HEK293 (cell line): ENCODE measurements at regions not wholly inside any gene's neighbourhood (a gene's known extent, or its start where the extent isn't known, plus 50 kb on each side); places are given as distances from the start of the nearest gene placed in this dataset.
A peak's percentile ranks its signal among the peaks of the same experiment; 100 is the strongest.

Experiments
- CTCF ChIA-PET: fragments of 350-600 bp; formaldehyde crosslinking; extraction: SDS; loops from one replicate; lab custom pipeline; 2021; ENCODE audit warnings: antibody characterized with exemption; lab: Yijun Ruan, JAX
- POLR2A ChIA-PET: fragments of 300-600 bp; formaldehyde crosslinking; extraction: SDS; loops from one replicate; lab custom pipeline; 2020; ENCODE audit warnings: antibody characterized with exemption, inconsistent platforms; lab: Yijun Ruan, JAX
- H3K27ac ChIP-seq: fragments of 200-500 bp; sonication (Bioruptor generic); 2 replicates; pipeline ENCODE4 v1.5.1; 2014; ENCODE audit warnings: low read depth, low read length, control low read depth, inconsistent platforms; ENCODE audit errors: extremely low read depth
- H3K36me3 ChIP-seq, 2 experiments: fragments of 200-500 bp in 1 of 2; sonication (Bioruptor generic) in 1 of 2; 1 replicate in 1 of 2; 2 replicates in 1 of 2; pipeline ENCODE4 v1.5.1; 2014 to 2017; ENCODE audit warnings: inconsistent platforms in 2 of 2, low read length in 2 of 2; ENCODE audit not compliant: control insufficient read depth in 2 of 2, insufficient read depth in 1 of 2
- H3K4me1 ChIP-seq: fragments of 200-500 bp; sonication (Bioruptor generic); 2 replicates; pipeline ENCODE4 v1.5.1; 2014; ENCODE audit warnings: mild to moderate bottlenecking, low read length, inconsistent platforms; ENCODE audit not compliant: control insufficient read depth, insufficient read depth
- H3K4me3 ChIP-seq: 2 replicates; pipeline ENCODE4 v1.5.1; 2011; ENCODE audit warnings: low read depth, mild to moderate bottlenecking, control low read depth, low read length, moderate library complexity
- H3K9me3 ChIP-seq: fragments of 200-500 bp; sonication (Bioruptor generic); 2 replicates; pipeline ENCODE4 v1.5.1; 2014; ENCODE audit warnings: low read depth, low read length, inconsistent platforms; ENCODE audit not compliant: control insufficient read depth, insufficient read depth
- EGR2 ChIP-seq: fragments of 450-650 bp; formaldehyde crosslinking; IDR thresholded peaks from 2 replicates; pipeline ENCODE4 v1.5.1; 2016; ENCODE audit warnings: low read depth, missing biosample characterization, missing genetic modification characterization
- GLI2 ChIP-seq: fragments of 450-650 bp; formaldehyde crosslinking; IDR thresholded peaks from 2 replicates; pipeline ENCODE4; 2017; ENCODE audit warnings: missing biosample characterization, missing genetic modification characterization, low read depth, borderline replicate concordance
- GLIS2 ChIP-seq: fragments of 450-650 bp; formaldehyde crosslinking; IDR thresholded peaks from 2 replicates; pipeline ENCODE4 v1.5.1; 2016; ENCODE audit warnings: missing biosample characterization, missing genetic modification characterization
- ZBTB20 ChIP-seq: fragments of 450-650 bp; formaldehyde crosslinking; IDR thresholded peaks from 2 replicates; pipeline ENCODE4 v1.5.1; 2016; ENCODE audit warnings: missing biosample characterization, missing genetic modification characterization
- ZBTB21 ChIP-seq: fragments of 450-650 bp; formaldehyde crosslinking; IDR thresholded peaks from 2 replicates; pipeline ENCODE4 v1.5.1; 2017; ENCODE audit warnings: missing biosample characterization, missing genetic modification characterization
- ZNF112 ChIP-seq: fragments of 450-650 bp; formaldehyde crosslinking; IDR thresholded peaks from 2 replicates; pipeline ENCODE4 v1.5.0; 2017; ENCODE audit warnings: missing biosample characterization, missing genetic modification characterization
- ZNF302 ChIP-seq: fragments of 450-650 bp; formaldehyde crosslinking; IDR thresholded peaks from 2 replicates; pipeline ENCODE4 v1.5.1; 2016; ENCODE audit warnings: missing biosample characterization, missing genetic modification characterization, low read depth
- ZNF366 ChIP-seq: fragments of 450-650 bp; formaldehyde crosslinking; conservative IDR thresholded peaks from 2 replicates; pipeline ENCODE4 v1.5.1; 2016; ENCODE audit warnings: missing biosample characterization, missing genetic modification characterization
- ZNF423 ChIP-seq: fragments of 450-650 bp; formaldehyde crosslinking; IDR thresholded peaks from 2 replicates; pipeline ENCODE4 v1.5.1; 2016; ENCODE audit warnings: missing biosample characterization, missing genetic modification characterization
- ZNF473 ChIP-seq: fragments of 450-650 bp; formaldehyde crosslinking; IDR thresholded peaks from 2 replicates; pipeline ENCODE4 v1.5.1; 2017; ENCODE audit warnings: missing biosample characterization, missing genetic modification characterization
- ZNF654 ChIP-seq: fragments of 450-650 bp; formaldehyde crosslinking; IDR thresholded peaks from 2 replicates; pipeline ENCODE4 v1.5.1; 2016; ENCODE audit warnings: low read depth, missing biosample characterization, missing genetic modification characterization
- ZNF692 ChIP-seq: fragments of 450-650 bp; formaldehyde crosslinking; IDR thresholded peaks from 2 replicates; pipeline ENCODE4 v1.5.1; 2016; ENCODE audit warnings: missing biosample characterization, missing genetic modification characterization
- ZNF701 ChIP-seq: fragments of 450-650 bp; formaldehyde crosslinking; IDR thresholded peaks from 2 replicates; pipeline ENCODE4 v1.5.1; 2016; ENCODE audit warnings: missing biosample characterization, missing genetic modification characterization
- ZNF707 ChIP-seq: fragments of 450-650 bp; formaldehyde crosslinking; IDR thresholded peaks from 2 replicates; pipeline ENCODE4 v1.5.1; 2016; ENCODE audit warnings: missing biosample characterization, missing genetic modification characterization
- ZNF747 ChIP-seq: fragments of 450-650 bp; formaldehyde crosslinking; IDR thresholded peaks from 2 replicates; pipeline ENCODE4 v1.5.1; 2016; ENCODE audit warnings: missing biosample characterization, missing genetic modification characterization
- ZNF777 ChIP-seq: fragments of 450-650 bp; formaldehyde crosslinking; IDR thresholded peaks from 2 replicates; pipeline ENCODE4 v1.5.1; 2017; ENCODE audit warnings: missing biosample characterization, missing genetic modification characterization, borderline replicate concordance
- TF ChIP-seq, protein P1 (sequence below): fragments of 450-650 bp; formaldehyde crosslinking; IDR thresholded peaks from 2 replicates; pipeline ENCODE4 v1.5.1; 2016; ENCODE audit warnings: missing biosample characterization, missing genetic modification characterization
- TF ChIP-seq, protein P2 (sequence below): fragments of 450-650 bp; formaldehyde crosslinking; IDR thresholded peaks from 2 replicates; pipeline ENCODE4 v1.5.1; 2016; ENCODE audit warnings: missing biosample characterization, missing genetic modification characterization, low read depth
- TF ChIP-seq, protein P3 (sequence below): fragments of 450-650 bp; formaldehyde crosslinking; IDR thresholded peaks from 2 replicates; pipeline ENCODE4 v1.5.1; 2016; ENCODE audit warnings: missing biosample characterization, missing genetic modification characterization
- TF ChIP-seq, protein P4 (sequence below): fragments of 450-650 bp; formaldehyde crosslinking; IDR thresholded peaks from 2 replicates; pipeline ENCODE4 v1.5.1; 2016; ENCODE audit warnings: missing biosample characterization, missing genetic modification characterization, borderline replicate concordance
- TF ChIP-seq, protein P5 (sequence below): fragments of 450-650 bp; formaldehyde crosslinking; conservative IDR thresholded peaks from 2 replicates; pipeline ENCODE4 v1.5.1; 2016; ENCODE audit warnings: low read depth, missing biosample characterization, missing genetic modification characterization

- ChIA-PET CTCF (interaction anchor here (0.6 kb wide), 1 partner anchor 205 kb away, joined by 5 read pairs; no protein-coding TSS in a partner anchor), POLR2A (no interaction called here)
- no peak overlapping the region for H3K27ac ChIP-seq
- H3K36me3 ChIP-seq: no peaks in the 10 kb centered on the region
- no peaks in the 10 kb centered on the region for H3K9me3 ChIP-seq
- TF ChIP-seq ZNF366 (tag by site-specific recombination) (no peak), ZNF701 (no peak), ZNF473 (tag by site-specific recombination) (no peak), ZNF654 (tag by site-specific recombination) (no peak), GLI2 (tag by site-specific recombination) (no peak), ZNF302 (tag by site-specific recombination) (no peak), ZBTB21 (tag by site-specific recombination) (peak; percentile 77), ZNF692 (0 out of 2 replicates have a peak, but pooled peaks have one; percentile 38), ZNF112 (tag by site-specific recombination) (no peak), ZBTB20 (tag by site-specific recombination) (no peak), ZNF747 (tag by site-specific recombination) (no peak)
- TF ChIP-seq, protein P1, sequence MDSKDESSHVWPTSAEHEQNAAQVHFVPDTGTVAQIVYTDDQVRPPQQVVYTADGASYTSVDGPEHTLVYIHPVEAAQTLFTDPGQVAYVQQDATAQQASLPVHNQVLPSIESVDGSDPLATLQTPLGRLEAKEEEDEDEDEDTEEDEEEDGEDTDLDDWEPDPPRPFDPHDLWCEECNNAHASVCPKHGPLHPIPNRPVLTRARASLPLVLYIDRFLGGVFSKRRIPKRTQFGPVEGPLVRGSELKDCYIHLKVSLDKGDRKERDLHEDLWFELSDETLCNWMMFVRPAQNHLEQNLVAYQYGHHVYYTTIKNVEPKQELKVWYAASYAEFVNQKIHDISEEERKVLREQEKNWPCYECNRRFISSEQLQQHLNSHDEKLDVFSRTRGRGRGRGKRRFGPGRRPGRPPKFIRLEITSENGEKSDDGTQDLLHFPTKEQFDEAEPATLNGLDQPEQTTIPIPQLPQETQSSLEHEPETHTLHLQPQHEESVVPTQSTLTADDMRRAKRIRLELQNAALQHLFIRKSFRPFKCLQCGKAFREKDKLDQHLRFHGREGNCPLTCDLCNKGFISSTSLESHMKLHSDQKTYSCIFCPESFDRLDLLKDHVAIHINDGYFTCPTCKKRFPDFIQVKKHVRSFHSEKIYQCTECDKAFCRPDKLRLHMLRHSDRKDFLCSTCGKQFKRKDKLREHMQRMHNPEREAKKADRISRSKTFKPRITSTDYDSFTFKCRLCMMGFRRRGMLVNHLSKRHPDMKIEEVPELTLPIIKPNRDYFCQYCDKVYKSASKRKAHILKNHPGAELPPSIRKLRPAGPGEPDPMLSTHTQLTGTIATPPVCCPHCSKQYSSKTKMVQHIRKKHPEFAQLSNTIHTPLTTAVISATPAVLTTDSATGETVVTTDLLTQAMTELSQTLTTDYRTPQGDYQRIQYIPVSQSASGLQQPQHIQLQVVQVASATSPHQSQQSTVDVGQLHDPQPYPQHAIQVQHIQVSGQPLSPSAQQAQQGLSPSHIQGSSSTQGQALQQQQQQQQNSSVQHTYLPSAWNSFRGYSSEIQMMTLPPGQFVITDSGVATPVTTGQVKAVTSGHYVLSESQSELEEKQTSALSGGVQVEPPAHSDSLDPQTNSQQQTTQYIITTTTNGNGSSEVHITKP: 0 out of 2 replicates have a peak, but pooled peaks have one; percentile 10
- TF ChIP-seq, protein P2, sequence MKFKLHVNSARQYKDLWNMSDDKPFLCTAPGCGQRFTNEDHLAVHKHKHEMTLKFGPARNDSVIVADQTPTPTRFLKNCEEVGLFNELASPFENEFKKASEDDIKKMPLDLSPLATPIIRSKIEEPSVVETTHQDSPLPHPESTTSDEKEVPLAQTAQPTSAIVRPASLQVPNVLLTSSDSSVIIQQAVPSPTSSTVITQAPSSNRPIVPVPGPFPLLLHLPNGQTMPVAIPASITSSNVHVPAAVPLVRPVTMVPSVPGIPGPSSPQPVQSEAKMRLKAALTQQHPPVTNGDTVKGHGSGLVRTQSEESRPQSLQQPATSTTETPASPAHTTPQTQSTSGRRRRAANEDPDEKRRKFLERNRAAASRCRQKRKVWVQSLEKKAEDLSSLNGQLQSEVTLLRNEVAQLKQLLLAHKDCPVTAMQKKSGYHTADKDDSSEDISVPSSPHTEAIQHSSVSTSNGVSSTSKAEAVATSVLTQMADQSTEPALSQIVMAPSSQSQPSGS (tag by site-specific recombination): 0 out of 2 replicates have a peak, but pooled peaks have one; percentile 31
- no peaks in the 10 kb centered on the region for H3K4me1 ChIP-seq
- H3K4me3 ChIP-seq: no peak overlapping the region
Measured at GRCh38 chr3:70780790-70781189, 468.4 kb upstream of the MDFIC2 start.

DNA sequence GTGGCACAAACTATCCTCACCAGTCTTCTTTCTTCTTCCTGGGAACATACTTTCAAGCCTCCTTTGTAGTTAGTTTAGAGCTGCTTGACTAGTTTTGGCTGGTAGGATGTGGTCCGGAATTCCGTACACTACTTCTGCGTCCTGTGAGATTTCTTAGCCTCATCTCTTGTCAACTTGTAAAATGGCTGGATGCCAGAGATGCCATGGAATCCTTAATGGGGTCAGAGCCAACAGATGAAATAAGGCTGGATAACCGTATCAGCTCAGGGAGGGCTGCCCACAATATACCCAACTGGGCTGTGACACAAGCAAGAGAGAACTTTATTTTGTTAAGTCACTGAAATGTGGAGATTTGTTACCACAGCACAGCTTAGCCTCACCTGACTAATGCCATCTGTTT, 466.9 kb upstream of the MDFIC2 start:
- H3K4me1 ChIP-seq: no peaks in the 10 kb centered on the region
- no peak overlapping the region for H3K27ac ChIP-seq
- POLR2A ChIA-PET: no interaction called here
- CTCF ChIA-PET: no interaction called here
- no peaks in the 10 kb centered on the region for H3K36me3 ChIP-seq
- H3K4me3 ChIP-seq: no peak overlapping the region
- H3K9me3 ChIP-seq: no peaks in the 10 kb centered on the region
- no peak for TF ChIP-seq ZNF777
- TF ChIP-seq, protein P2 (tag by site-specific recombination): no peak
- TF ChIP-seq, protein P3, sequence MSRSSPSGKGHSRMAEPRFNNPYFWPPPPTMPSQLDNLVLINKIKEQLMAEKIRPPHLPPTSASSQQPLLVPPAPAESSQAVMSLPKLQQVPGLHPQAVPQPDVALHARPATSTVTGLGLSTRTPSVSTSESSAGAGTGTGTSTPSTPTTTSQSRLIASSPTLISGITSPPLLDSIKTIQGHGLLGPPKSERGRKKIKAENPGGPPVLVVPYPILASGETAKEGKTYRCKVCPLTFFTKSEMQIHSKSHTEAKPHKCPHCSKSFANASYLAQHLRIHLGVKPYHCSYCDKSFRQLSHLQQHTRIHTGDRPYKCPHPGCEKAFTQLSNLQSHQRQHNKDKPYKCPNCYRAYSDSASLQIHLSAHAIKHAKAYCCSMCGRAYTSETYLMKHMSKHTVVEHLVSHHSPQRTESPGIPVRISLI (tag by site-specific recombination): no peak
- TF ChIP-seq ZNF707 (tag by site-specific recombination): no peak
- TF ChIP-seq ZNF423 (tag by site-specific recombination): no peak
- TF ChIP-seq, protein P4, sequence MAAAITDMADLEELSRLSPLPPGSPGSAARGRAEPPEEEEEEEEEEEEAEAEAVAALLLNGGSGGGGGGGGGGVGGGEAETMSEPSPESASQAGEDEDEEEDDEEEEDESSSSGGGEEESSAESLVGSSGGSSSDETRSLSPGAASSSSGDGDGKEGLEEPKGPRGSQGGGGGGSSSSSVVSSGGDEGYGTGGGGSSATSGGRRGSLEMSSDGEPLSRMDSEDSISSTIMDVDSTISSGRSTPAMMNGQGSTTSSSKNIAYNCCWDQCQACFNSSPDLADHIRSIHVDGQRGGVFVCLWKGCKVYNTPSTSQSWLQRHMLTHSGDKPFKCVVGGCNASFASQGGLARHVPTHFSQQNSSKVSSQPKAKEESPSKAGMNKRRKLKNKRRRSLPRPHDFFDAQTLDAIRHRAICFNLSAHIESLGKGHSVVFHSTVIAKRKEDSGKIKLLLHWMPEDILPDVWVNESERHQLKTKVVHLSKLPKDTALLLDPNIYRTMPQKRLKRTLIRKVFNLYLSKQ (tag by site-specific recombination): no peak
- TF ChIP-seq EGR2 (tag by site-specific recombination): no peak
- TF ChIP-seq, protein P5, sequence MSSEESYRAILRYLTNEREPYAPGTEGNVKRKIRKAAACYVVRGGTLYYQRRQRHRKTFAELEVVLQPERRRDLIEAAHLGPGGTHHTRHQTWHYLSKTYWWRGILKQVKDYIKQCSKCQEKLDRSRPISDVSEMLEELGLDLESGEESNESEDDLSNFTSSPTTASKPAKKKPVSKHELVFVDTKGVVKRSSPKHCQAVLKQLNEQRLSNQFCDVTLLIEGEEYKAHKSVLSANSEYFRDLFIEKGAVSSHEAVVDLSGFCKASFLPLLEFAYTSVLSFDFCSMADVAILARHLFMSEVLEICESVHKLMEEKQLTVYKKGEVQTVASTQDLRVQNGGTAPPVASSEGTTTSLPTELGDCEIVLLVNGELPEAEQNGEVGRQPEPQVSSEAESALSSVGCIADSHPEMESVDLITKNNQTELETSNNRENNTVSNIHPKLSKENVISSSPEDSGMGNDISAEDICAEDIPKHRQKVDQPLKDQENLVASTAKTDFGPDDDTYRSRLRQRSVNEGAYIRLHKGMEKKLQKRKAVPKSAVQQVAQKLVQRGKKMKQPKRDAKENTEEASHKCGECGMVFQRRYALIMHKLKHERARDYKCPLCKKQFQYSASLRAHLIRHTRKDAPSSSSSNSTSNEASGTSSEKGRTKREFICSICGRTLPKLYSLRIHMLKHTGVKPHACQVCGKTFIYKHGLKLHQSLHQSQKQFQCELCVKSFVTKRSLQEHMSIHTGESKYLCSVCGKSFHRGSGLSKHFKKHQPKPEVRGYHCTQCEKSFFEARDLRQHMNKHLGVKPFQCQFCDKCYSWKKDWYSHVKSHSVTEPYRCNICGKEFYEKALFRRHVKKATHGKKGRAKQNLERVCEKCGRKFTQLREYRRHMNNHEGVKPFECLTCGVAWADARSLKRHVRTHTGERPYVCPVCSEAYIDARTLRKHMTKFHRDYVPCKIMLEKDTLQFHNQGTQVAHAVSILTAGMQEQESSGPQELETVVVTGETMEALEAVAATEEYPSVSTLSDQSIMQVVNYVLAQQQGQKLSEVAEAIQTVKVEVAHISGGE (tag by site-specific recombination): no peak
- TF ChIP-seq GLIS2 (tag by site-specific recombination): no peak
